H9 (cell line): ENCODE measurements at regions not wholly inside any gene's neighbourhood (a gene's known extent, or its start where the extent isn't known, plus 50 kb on each side); places are given as distances from the start of the nearest gene placed in this dataset.

Experiments
- DNase-seq: peaks from one replicate; pipeline ENCODE4 v3.0.0-alpha.2; 2017
- H2AFZ ChIP-seq: one replicate; pipeline ENCODE4 v1.6.1; 2013; ENCODE audit warnings: mild to moderate bottlenecking, low read length, control low read depth, moderate library complexity
- H2AK5ac ChIP-seq: 2 replicates; pipeline ENCODE4 v1.6.1; 2013; ENCODE audit warnings: low read length, control low read depth, mixed read lengths; ENCODE audit not compliant: insufficient read length
- H2BK120ac ChIP-seq: one replicate; pipeline ENCODE4 v1.6.1; 2013; ENCODE audit warnings: low read depth, mild to moderate bottlenecking, low read length, control low read depth, inconsistent platforms; ENCODE audit not compliant: poor library complexity, severe bottlenecking
- H2BK12ac ChIP-seq: 2 replicates; pipeline ENCODE4 v1.6.1; 2013; ENCODE audit warnings: low read length, control low read depth, mixed read lengths, low read depth; ENCODE audit not compliant: insufficient read length
- H2BK15ac ChIP-seq: 2 replicates; pipeline ENCODE4 v1.6.1; 2013; ENCODE audit warnings: low read depth, low read length, control low read depth
- H2BK20ac ChIP-seq: one replicate; pipeline ENCODE4 v1.6.1; 2013; ENCODE audit warnings: low read depth, mild to moderate bottlenecking, low read length, control low read depth, inconsistent platforms; ENCODE audit not compliant: poor library complexity, severe bottlenecking
- H2BK5ac ChIP-seq: 2 replicates; pipeline ENCODE4 v1.6.1; 2013; ENCODE audit warnings: low read length, control low read depth, mixed read lengths; ENCODE audit not compliant: insufficient read length
- H3K14ac ChIP-seq: 2 replicates; pipeline ENCODE4 v1.6.1; 2013; ENCODE audit warnings: low read length, control low read depth; ENCODE audit not compliant: insufficient read depth
- H3K18ac ChIP-seq: 2 replicates; pipeline ENCODE4 v1.6.1; 2013; ENCODE audit warnings: low read depth, mild to moderate bottlenecking, mixed read lengths, low read length, control low read depth; ENCODE audit not compliant: insufficient read length
- H3K23ac ChIP-seq: 2 replicates; pipeline ENCODE4 v1.6.1; 2013; ENCODE audit warnings: low read length, control low read depth, mixed read lengths, low read depth; ENCODE audit not compliant: insufficient read length
- H3K23me2 ChIP-seq: 2 replicates; pipeline ENCODE4 v1.6.1; 2013; ENCODE audit warnings: low read depth, mild to moderate bottlenecking, mixed read lengths, low read length, control low read depth; ENCODE audit not compliant: insufficient read length, poor library complexity, severe bottlenecking
- H3K27ac ChIP-seq: 2 replicates; pipeline ENCODE4 v1.5.1; 2013; ENCODE audit warnings: low read length, control low read depth, mixed read lengths, low read depth; ENCODE audit not compliant: insufficient read length
- H3K27me3 ChIP-seq: 2 replicates; pipeline ENCODE4 v1.6.1; 2013; ENCODE audit warnings: low read length, control low read depth, inconsistent platforms; ENCODE audit not compliant: insufficient read depth
- H3K4ac ChIP-seq: 2 replicates; pipeline ENCODE4 v1.6.1; 2013; ENCODE audit warnings: low read depth, mild to moderate bottlenecking, control low read depth, inconsistent platforms, low read length, moderate library complexity
- H3K4me1 ChIP-seq: 2 replicates; pipeline ENCODE4 v1.6.1; 2013; ENCODE audit warnings: low read length, control low read depth, inconsistent platforms; ENCODE audit not compliant: insufficient read depth
- H3K4me2 ChIP-seq: 2 replicates; pipeline ENCODE4 v1.6.1; 2013; ENCODE audit warnings: low read length, control low read depth, mixed read lengths; ENCODE audit not compliant: insufficient read length, insufficient read depth
- H3K56ac ChIP-seq: 2 replicates; pipeline ENCODE4 v1.6.1; 2013; ENCODE audit warnings: low read depth, mild to moderate bottlenecking, mixed read lengths, low read length, control low read depth; ENCODE audit not compliant: insufficient read length
- H3K79me1 ChIP-seq: 2 replicates; pipeline ENCODE4 v1.6.1; 2013; ENCODE audit warnings: low read depth, mild to moderate bottlenecking, moderate library complexity, low read length, control low read depth, inconsistent platforms; ENCODE audit not compliant: insufficient read depth, poor library complexity, severe bottlenecking
- H3K79me2 ChIP-seq: 2 replicates; pipeline ENCODE4 v1.6.1; 2013; ENCODE audit warnings: low read length, control low read depth, inconsistent platforms; ENCODE audit not compliant: insufficient read depth
- H3K9ac ChIP-seq: 2 replicates; pipeline ENCODE4 v1.6.1; 2013; ENCODE audit warnings: low read length, control low read depth, mixed read lengths; ENCODE audit not compliant: insufficient read length; ENCODE audit errors: extremely low read depth
- H3K9me3 ChIP-seq: one replicate; pipeline ENCODE4 v1.6.1; 2013; ENCODE audit warnings: low read depth, low read length, inconsistent platforms; ENCODE audit not compliant: control insufficient read depth
- H3T11ph ChIP-seq: one replicate; pipeline ENCODE4 v1.6.1; 2013; ENCODE audit warnings: mild to moderate bottlenecking, low read length, control low read depth, inconsistent platforms
- H4K20me1 ChIP-seq: one replicate; pipeline ENCODE4 v1.6.1; 2013; ENCODE audit not compliant: control insufficient read depth, insufficient read length, insufficient read depth
- H4K5ac ChIP-seq: 2 replicates; pipeline ENCODE4 v1.6.1; 2013; ENCODE audit warnings: low read depth, mild to moderate bottlenecking, mixed read lengths, low read length, control low read depth; ENCODE audit not compliant: insufficient read length
- H4K8ac ChIP-seq: replicated peaks from 2 replicates; pipeline ENCODE4 v1.6.1; 2013; ENCODE audit warnings: low read length, control low read depth, mixed read lengths, low read depth; ENCODE audit not compliant: insufficient read length
- H4K91ac ChIP-seq: 2 replicates; pipeline ENCODE4 v1.6.1; 2013; ENCODE audit warnings: low read depth, mild to moderate bottlenecking, moderate library complexity, mixed read lengths, low read length, control low read depth; ENCODE audit not compliant: insufficient read length
- H3K27ac Mint-ChIP-seq, 3 experiments: 2 replicates in 2 of 3; 3 replicates in 1 of 3; pipeline ENCODE4 v1.8.0; 2020 to 2021; ENCODE audit warnings: mixed read lengths in 3 of 3, mild to moderate bottlenecking in 1 of 3, moderate library complexity in 1 of 3
- H3K27me3 Mint-ChIP-seq: 2 replicates; pipeline ENCODE4 v1.8.0; 2021; ENCODE audit warnings: low read depth, mild to moderate bottlenecking, moderate library complexity, mixed read lengths
- H3K36me3 Mint-ChIP-seq, 3 experiments: 2 replicates in 2 of 3; 3 replicates in 1 of 3; pipeline ENCODE4 v1.8.0; 2020 to 2021; ENCODE audit warnings: low read depth in 3 of 3, mixed read lengths in 3 of 3; ENCODE audit not compliant: insufficient read depth in 1 of 3
- H3K4me1 Mint-ChIP-seq, 2 experiments: 2 replicates each; pipeline ENCODE4 v1.8.0; 2020; ENCODE audit warnings: mixed read lengths in 2 of 2
- H3K4me3 Mint-ChIP-seq, 2 experiments: 2 replicates in 1 of 2; 3 replicates in 1 of 2; pipeline ENCODE4 v1.8.0; 2020 to 2021; ENCODE audit warnings: mild to moderate bottlenecking in 2 of 2, mixed read lengths in 2 of 2, moderate library complexity in 1 of 2
- H3K9me3 Mint-ChIP-seq, 2 experiments: 2 replicates in 1 of 2; 3 replicates in 1 of 2; pipeline ENCODE4 v1.8.0; 2020; ENCODE audit warnings: mild to moderate bottlenecking in 2 of 2, mixed read lengths in 2 of 2, moderate library complexity in 1 of 2
- WGBS: extraction: QIAGEN DNeasy Blood & Tissue Kit; methylation state at CpG from one replicate; pipeline ENCODE4 v1.1.7; 2013; ENCODE audit warnings: missing lambda C conversion rate, low lambda C conversion rate, mixed read lengths; ENCODE audit not compliant: insufficient read length; ENCODE audit errors: extremely low coverage; 5-methylcytosine and 5-hydroxymethylcytosine counted together
- TF ChIP-seq, protein P1 (sequence below): fragments of 200-600 bp; sonication (generic); conservative IDR thresholded peaks from 3 replicates; pipeline ENCODE4 v1.8.0; 2021; ENCODE audit warnings: antibody characterized with exemption, mild to moderate bottlenecking

GRCh38 chr9:86459599-86460155, 105.5 kb upstream of the TUT7 start:
- H3K9me3 Mint-ChIP-seq, result no peaks in the 10 kb centered on the region; a peak in 1 of 5 replicates
- Histone ChIP-seq H3K23me2 (no peaks in the 10 kb centered on the region), H4K8ac (no peak overlapping the region), H3K27me3 (no peaks in the 10 kb centered on the region), H3K9me3 (no peaks in the 10 kb centered on the region), H4K91ac (no peak overlapping the region), H3K4ac (no peak overlapping the region), H3K23ac (no peak overlapping the region), H4K20me1 (no peaks in the 10 kb centered on the region), H3T11ph (no peak overlapping the region), H3K4me2 (no peak overlapping the region), H2BK15ac (no peak overlapping the region), H3K79me1 (no peaks in the 10 kb centered on the region), H3K18ac (no peak overlapping the region), H3K14ac (no peak overlapping the region), H4K5ac (no peak overlapping the region), H3K9ac (no peak overlapping the region), H2BK5ac (no peak overlapping the region), H3K79me2 (no peaks in the 10 kb centered on the region), H2AFZ (no peak overlapping the region), H2AK5ac (no peak overlapping the region), H2BK12ac (no peak overlapping the region), H2BK20ac (no peak overlapping the region), H2BK120ac (no peak overlapping the region), H3K56ac (no peak overlapping the region), H3K4me1 (no peaks in the 10 kb centered on the region), H3K27ac (no peak overlapping the region)
- H3K4me3 Mint-ChIP-seq, result no peak overlapping the region
- peaks cover 1% of the 10 kb centered on the region; the same call in 1 of the 2 replicates for H3K27me3 Mint-ChIP-seq
- no peak overlapping the region for H3K27ac Mint-ChIP-seq
- TF ChIP-seq, protein P1, sequence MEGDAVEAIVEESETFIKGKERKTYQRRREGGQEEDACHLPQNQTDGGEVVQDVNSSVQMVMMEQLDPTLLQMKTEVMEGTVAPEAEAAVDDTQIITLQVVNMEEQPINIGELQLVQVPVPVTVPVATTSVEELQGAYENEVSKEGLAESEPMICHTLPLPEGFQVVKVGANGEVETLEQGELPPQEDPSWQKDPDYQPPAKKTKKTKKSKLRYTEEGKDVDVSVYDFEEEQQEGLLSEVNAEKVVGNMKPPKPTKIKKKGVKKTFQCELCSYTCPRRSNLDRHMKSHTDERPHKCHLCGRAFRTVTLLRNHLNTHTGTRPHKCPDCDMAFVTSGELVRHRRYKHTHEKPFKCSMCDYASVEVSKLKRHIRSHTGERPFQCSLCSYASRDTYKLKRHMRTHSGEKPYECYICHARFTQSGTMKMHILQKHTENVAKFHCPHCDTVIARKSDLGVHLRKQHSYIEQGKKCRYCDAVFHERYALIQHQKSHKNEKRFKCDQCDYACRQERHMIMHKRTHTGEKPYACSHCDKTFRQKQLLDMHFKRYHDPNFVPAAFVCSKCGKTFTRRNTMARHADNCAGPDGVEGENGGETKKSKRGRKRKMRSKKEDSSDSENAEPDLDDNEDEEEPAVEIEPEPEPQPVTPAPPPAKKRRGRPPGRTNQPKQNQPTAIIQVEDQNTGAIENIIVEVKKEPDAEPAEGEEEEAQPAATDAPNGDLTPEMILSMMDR, result no peak
- DNase-seq, result no peak
- no CpG with 5 or more reads among the region's 5 CpGs for WGBS
- H3K4me1 Mint-ChIP-seq, result peaks cover 0 to 8% of the 10 kb centered on the region in 2 experiments; a peak in 2 of 4 replicates
- H3K36me3 Mint-ChIP-seq, result no peaks in the 10 kb centered on the region
